ENCODE measurements at regions not wholly inside any gene's neighbourhood (a gene's known extent, or its start where the extent isn't known, plus 50 kb on each side); places are given as distances from the start of the nearest gene placed in this dataset.
A peak's percentile ranks its signal among the peaks of the same experiment; 100 is the strongest.
"Not testable (repeated sequence)": the region's sequence is repeated elsewhere in the genome, so short reads cannot be mapped to it uniquely, and the experiment has no call there.

DNA sequence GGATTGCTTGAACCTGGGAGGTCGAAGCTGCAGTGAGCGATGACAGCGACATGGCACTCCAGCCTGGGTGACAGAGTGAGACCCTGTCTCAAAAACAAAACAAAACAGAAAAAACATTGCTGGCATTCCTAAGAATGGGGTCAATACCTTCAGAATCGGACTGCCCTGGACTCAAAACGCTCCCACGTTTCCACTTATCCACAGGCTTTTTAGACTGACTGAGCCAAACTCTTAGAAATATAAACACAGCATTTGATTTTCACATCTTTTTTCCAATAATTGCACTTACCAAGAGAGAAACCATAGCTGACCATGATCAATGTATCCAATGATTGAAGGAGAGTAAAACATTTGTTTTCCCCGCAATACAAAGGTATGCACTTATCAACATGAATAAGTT lies 59.5 kb upstream of the CUX1 start:
- Histone ChIP-seq H4K91ac (ENCODE audit: low read depth, low read length, poor library complexity) (no peak overlapping the region), H3K27me3 (ENCODE audit: control insufficient read depth in 3 of 3, insufficient read depth in 3 of 3, low read depth in 1 of 3, low read length in 3 of 3) (peaks cover 0 to 23% (median 0%) of the 10 kb centered on the region in 3 experiments), H2BK5ac (ENCODE audit: low read length) (no peak overlapping the region), H3K36me3 (replicated peaks in 1 of 2; ENCODE audit: control insufficient read depth in 2 of 2, insufficient read depth in 2 of 2, low read length in 2 of 2) (no peaks in the 10 kb centered on the region), H3K27ac (replicated peaks; ENCODE audit: low read length) (no peak overlapping the region), H3K9ac (ENCODE audit: low read depth, low read length, poor library complexity) (no peak overlapping the region), H2AFZ (ENCODE audit: low read length) (no peak overlapping the region), H2BK15ac (ENCODE audit: low read length) (no peak overlapping the region), H3K4me1 (ENCODE audit: control insufficient read depth in 2 of 2, insufficient read depth in 1 of 2, low read depth in 1 of 2, low read length in 2 of 2) (peaks cover 3 to 4% of the 10 kb centered on the region in 2 donors), H3K14ac (ENCODE audit: low read length) (no peak overlapping the region), H3K18ac (ENCODE audit: low read length) (no peak overlapping the region), H3K4me3 (ENCODE audit: low read length in 2 of 2) (no peak overlapping the region), H3K79me1 (ENCODE audit: low read depth, low read length) (no peaks in the 10 kb centered on the region), H4K8ac (ENCODE audit: low read depth, low read length) (no peak overlapping the region), H2BK12ac (ENCODE audit: low read length) (no peak overlapping the region), H3K9me3 (replicated peaks in 1 of 2; ENCODE audit: control insufficient read depth in 2 of 2, insufficient read depth in 1 of 2, low read depth in 1 of 2, low read length in 2 of 2) (no peaks in the 10 kb centered on the region), H3K4me2 (ENCODE audit: insufficient read depth, low read length, poor library complexity, severe bottlenecking) (no peak overlapping the region), H2AK5ac (ENCODE audit: low read depth, low read length) (no peak overlapping the region), H3K23ac (ENCODE audit: low read depth, low read length, poor library complexity) (no peak overlapping the region), H2BK120ac (ENCODE audit: low read depth, low read length) (no peak overlapping the region), H3K4ac (ENCODE audit: low read length) (no peak overlapping the region)
- no CpG with 5 or more reads among the region's 7 CpGs for WGBS, 2 donors (ENCODE audit: extremely low coverage in 2 of 2, insufficient read length in 2 of 2, insufficient replicate concordance in 1 of 2)
- no peak for DNase-seq (ENCODE audit: low spot score)

DNA sequence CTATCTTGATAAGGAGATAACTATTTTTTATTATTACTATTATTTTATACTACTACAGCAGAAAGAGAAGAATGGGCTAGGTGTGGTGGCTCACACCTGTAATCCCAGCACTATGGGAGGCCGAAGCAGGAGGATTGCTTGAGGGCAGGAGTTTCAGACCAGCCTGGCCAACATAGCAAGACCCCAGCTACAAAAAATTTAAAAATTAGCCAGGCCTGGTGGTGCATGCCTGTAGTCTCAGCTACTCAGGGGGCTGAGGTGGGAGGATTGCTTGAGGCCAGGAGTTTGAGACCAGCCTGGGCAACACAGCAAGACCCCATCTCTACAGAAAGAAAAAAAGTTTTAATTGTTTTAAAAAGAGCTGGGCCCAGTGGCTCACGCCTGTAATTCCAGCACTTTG lies 58.9 kb upstream of the CUX1 start:
- H2BK5ac ChIP-seq (ENCODE audit: low read length); H3K36me3 ChIP-seq (replicated peaks in 1 of 2; ENCODE audit: control insufficient read depth in 2 of 2, insufficient read depth in 2 of 2, low read length in 2 of 2); H2AK5ac ChIP-seq (ENCODE audit: low read depth, low read length); H3K9me3 ChIP-seq (replicated peaks in 1 of 2; ENCODE audit: control insufficient read depth in 2 of 2, insufficient read depth in 1 of 2, low read depth in 1 of 2, low read length in 2 of 2); H2BK12ac ChIP-seq (ENCODE audit: low read length); H4K91ac ChIP-seq (ENCODE audit: low read depth, low read length, poor library complexity); DNase-seq (ENCODE audit: low spot score); H3K23ac ChIP-seq (ENCODE audit: low read depth, low read length, poor library complexity); H3K9ac ChIP-seq (ENCODE audit: low read depth, low read length, poor library complexity); H3K4me1 ChIP-seq (ENCODE audit: control insufficient read depth in 2 of 2, insufficient read depth in 1 of 2, low read depth in 1 of 2, low read length in 2 of 2); H2BK15ac ChIP-seq (ENCODE audit: low read length); H3K4ac ChIP-seq (ENCODE audit: low read length); H3K14ac ChIP-seq (ENCODE audit: low read length); H4K8ac ChIP-seq (ENCODE audit: low read depth, low read length); H3K18ac ChIP-seq (ENCODE audit: low read length); H2AFZ ChIP-seq (ENCODE audit: low read length); H3K4me3 ChIP-seq (ENCODE audit: low read length in 2 of 2); H3K79me1 ChIP-seq (ENCODE audit: low read depth, low read length); H3K4me2 ChIP-seq (ENCODE audit: insufficient read depth, low read length, poor library complexity, severe bottlenecking); H2BK120ac ChIP-seq (ENCODE audit: low read depth, low read length); H3K27ac ChIP-seq (replicated peaks; ENCODE audit: low read length): not testable (repeated sequence)
- H3K27me3 ChIP-seq (ENCODE audit: control insufficient read depth in 3 of 3, insufficient read depth in 3 of 3, low read depth in 1 of 3, low read length in 3 of 3): peaks cover 0 to 19% (median 0%) of the 10 kb centered on the region in 3 experiments
- no CpG with 5 or more reads among the region's 2 CpGs for WGBS, 2 donors (ENCODE audit: extremely low coverage in 2 of 2, insufficient read length in 2 of 2, insufficient replicate concordance in 1 of 2)

DNA sequence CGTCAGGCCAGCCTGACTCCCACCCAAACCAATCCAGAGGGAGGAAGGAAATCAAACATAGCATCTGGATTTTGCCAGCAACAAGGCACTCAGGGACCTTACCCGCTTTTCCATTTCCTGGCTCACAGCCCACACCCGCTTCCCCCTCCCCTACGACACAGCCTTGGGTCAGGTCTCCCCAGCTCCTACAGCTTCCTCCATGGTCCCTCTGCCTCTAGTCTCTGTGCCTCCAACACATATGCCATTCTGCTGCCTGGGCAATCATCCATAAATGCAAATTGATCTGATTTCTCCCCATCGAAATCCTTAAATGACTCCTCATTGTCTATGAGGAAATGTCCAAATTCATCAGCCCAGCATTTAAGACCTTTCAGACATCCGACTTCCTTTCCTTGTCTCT lies 53.2 kb upstream of the CUX1 start:
- Histone ChIP-seq H2BK15ac (ENCODE audit: low read length) (peak overlapping the region; percentile 64), H3K23ac (ENCODE audit: low read depth, low read length, poor library complexity) (no peak overlapping the region), H3K18ac (ENCODE audit: low read length) (peak overlapping the region; percentile 61), H2BK120ac (ENCODE audit: low read depth, low read length) (no peak overlapping the region), H3K4me2 (ENCODE audit: insufficient read depth, low read length, poor library complexity, severe bottlenecking) (no peak overlapping the region), H3K36me3 (replicated peaks in 1 of 2; ENCODE audit: control insufficient read depth in 2 of 2, insufficient read depth in 2 of 2, low read length in 2 of 2) (no peaks in the 10 kb centered on the region), H3K4me3 (ENCODE audit: low read length in 2 of 2) (no peak overlapping the region), H4K91ac (ENCODE audit: low read depth, low read length, poor library complexity) (no peak overlapping the region), H2AFZ (ENCODE audit: low read length) (no peak overlapping the region), H3K9ac (ENCODE audit: low read depth, low read length, poor library complexity) (no peak overlapping the region), H3K4me1 (ENCODE audit: control insufficient read depth in 2 of 2, insufficient read depth in 1 of 2, low read depth in 1 of 2, low read length in 2 of 2) (no peaks in the 10 kb centered on the region), H4K8ac (ENCODE audit: low read depth, low read length) (no peak overlapping the region), H2BK12ac (ENCODE audit: low read length) (no peak overlapping the region), H2AK5ac (ENCODE audit: low read depth, low read length) (no peak overlapping the region), H2BK5ac (ENCODE audit: low read length) (no peak overlapping the region), H3K27ac (replicated peaks; ENCODE audit: low read length) (no peak overlapping the region), H3K79me1 (ENCODE audit: low read depth, low read length) (no peaks in the 10 kb centered on the region), H3K4ac (ENCODE audit: low read length) (no peak overlapping the region), H3K9me3 (replicated peaks in 1 of 2; ENCODE audit: control insufficient read depth in 2 of 2, insufficient read depth in 1 of 2, low read depth in 1 of 2, low read length in 2 of 2) (no peaks in the 10 kb centered on the region), H3K27me3 (ENCODE audit: control insufficient read depth in 3 of 3, insufficient read depth in 3 of 3, low read depth in 1 of 3, low read length in 3 of 3) (no peaks in the 10 kb centered on the region), H3K14ac (ENCODE audit: low read length) (no peak overlapping the region)
- no peak for DNase-seq (ENCODE audit: low spot score)
- WGBS, 2 donors (ENCODE audit: extremely low coverage in 2 of 2, insufficient read length in 2 of 2, insufficient replicate concordance in 1 of 2): no CpG with 5 or more reads among the region's 6 CpGs

DNA sequence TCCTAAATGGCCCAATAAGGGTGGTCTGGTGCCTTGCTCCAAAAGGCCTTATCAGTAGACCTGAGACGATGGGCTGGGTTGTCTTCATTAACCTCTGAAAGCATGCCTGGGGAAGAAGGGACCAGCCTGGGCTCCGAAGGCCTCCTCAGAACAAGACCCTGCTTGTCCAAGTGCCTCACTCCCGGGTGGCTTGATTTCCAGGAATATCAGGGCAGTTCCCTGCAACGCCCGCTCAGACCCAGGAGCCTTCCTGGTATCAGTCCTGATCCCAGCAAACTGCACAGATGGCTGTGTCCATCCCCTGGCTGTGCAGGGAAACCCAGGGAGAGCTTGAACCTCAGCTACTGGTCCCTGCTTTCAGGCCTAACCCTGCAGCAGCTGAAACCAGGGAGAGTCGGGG lies 49.9 kb upstream of the CUX1 start:
- Histone ChIP-seq H4K8ac (ENCODE audit: low read depth, low read length) (peak overlapping the region; percentile 23), H3K4ac (ENCODE audit: low read length) (no peak overlapping the region), H2BK5ac (ENCODE audit: low read length) (peak overlapping the region; percentile 84), H3K23ac (ENCODE audit: low read depth, low read length, poor library complexity) (no peak overlapping the region), H2BK12ac (ENCODE audit: low read length) (no peak overlapping the region), H3K4me1 (ENCODE audit: control insufficient read depth in 2 of 2, insufficient read depth in 1 of 2, low read depth in 1 of 2, low read length in 2 of 2) (no peaks in the 10 kb centered on the region), H3K36me3 (replicated peaks in 1 of 2; ENCODE audit: control insufficient read depth in 2 of 2, insufficient read depth in 2 of 2, low read length in 2 of 2) (no peaks in the 10 kb centered on the region), H3K4me3 (ENCODE audit: low read length in 2 of 2) (no peak overlapping the region), H2BK120ac (ENCODE audit: low read depth, low read length) (no peak overlapping the region), H3K79me1 (ENCODE audit: low read depth, low read length) (no peaks in the 10 kb centered on the region), H3K18ac (ENCODE audit: low read length) (peak overlapping the region; percentile 65), H3K27me3 (ENCODE audit: control insufficient read depth in 3 of 3, insufficient read depth in 3 of 3, low read depth in 1 of 3, low read length in 3 of 3) (no peaks in the 10 kb centered on the region), H2BK15ac (ENCODE audit: low read length) (no peak overlapping the region), H4K91ac (ENCODE audit: low read depth, low read length, poor library complexity) (no peak overlapping the region), H3K9me3 (replicated peaks in 1 of 2; ENCODE audit: control insufficient read depth in 2 of 2, insufficient read depth in 1 of 2, low read depth in 1 of 2, low read length in 2 of 2) (no peaks in the 10 kb centered on the region), H3K14ac (ENCODE audit: low read length) (no peak overlapping the region), H2AFZ (ENCODE audit: low read length) (peak overlapping the region; percentile 62), H2AK5ac (ENCODE audit: low read depth, low read length) (peak overlapping the region; percentile 5), H3K27ac (replicated peaks; ENCODE audit: low read length) (no peak overlapping the region), H3K4me2 (ENCODE audit: insufficient read depth, low read length, poor library complexity, severe bottlenecking) (no peak overlapping the region), H3K9ac (ENCODE audit: low read depth, low read length, poor library complexity) (no peak overlapping the region)
- no peak for DNase-seq (ENCODE audit: low spot score)
- WGBS, 2 donors (ENCODE audit: extremely low coverage in 2 of 2, insufficient read length in 2 of 2, insufficient replicate concordance in 1 of 2): no CpG with 5 or more reads among the region's 6 CpGs

Measured in neuronal stem cell (in vitro differentiated cells).